ENCODE measurements at regions not wholly inside any gene's neighbourhood (a gene's known extent, or its start where the extent isn't known, plus 50 kb on each side); places are given as distances from the start of the nearest gene placed in this dataset.
"Not testable (repeated sequence)": the region's sequence is repeated elsewhere in the genome, so short reads cannot be mapped to it uniquely, and the experiment has no call there.

DNA sequence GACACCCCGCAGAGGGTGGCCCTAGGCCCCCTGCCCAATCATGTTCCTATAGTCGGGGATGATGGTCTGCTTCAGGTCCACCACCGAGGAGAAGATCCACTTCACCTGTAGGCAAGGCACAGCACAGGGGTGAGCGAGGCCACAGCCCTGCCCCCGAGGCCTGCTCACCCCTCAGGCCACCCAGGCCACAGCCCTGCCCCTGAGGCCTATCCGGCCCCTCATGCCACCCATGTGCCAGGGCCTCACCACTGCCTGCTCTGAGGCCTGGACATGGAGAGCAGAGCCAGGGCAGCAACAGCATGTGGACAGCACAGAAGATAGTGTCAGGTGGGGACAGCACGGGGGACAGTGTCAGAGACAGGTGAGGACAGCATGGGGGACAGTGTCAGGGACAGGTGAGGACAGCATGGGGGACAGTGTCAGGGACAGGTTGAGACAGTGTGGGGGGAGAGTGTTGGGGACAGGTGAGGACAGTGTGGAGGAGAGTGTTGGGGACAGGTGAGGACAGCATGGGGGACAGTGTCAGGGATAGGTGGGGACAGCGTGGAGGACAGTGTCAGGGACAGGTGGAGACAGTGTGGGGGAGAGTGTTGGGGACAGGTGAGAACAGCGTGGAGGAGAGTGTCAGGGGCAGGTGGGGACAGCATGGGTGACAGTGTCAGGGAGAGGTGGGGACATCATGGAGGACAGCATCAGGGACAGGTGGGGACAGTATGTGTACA, 239.7 kb downstream of the TMEM121 start:
- Histone ChIP-seq H3K79me2 (ENCODE audit: insufficient read depth) (no peaks in the 10 kb centered on the region), H3F3A (ENCODE audit: insufficient read depth) (no peaks in the 10 kb centered on the region), H2AFZ (no peak overlapping the region), H3K36me3 (ENCODE audit: low read depth) (no peaks in the 10 kb centered on the region), H3K27me3 (replicated peaks; ENCODE audit: insufficient read depth) (no peaks in the 10 kb centered on the region), H3K4me2 (ENCODE audit: unreplicated experiment) (no peak overlapping the region), H3K4me1 (ENCODE audit: insufficient read depth) (no peaks in the 10 kb centered on the region), H3K9ac (no peak overlapping the region), H3K27ac (no peak overlapping the region), H4K20me1 (ENCODE audit: insufficient read depth) (no peaks in the 10 kb centered on the region), H3K4me3 (no peak overlapping the region), H3K9me3 (ENCODE audit: low read depth) (no peaks in the 10 kb centered on the region), H3K9me2 (ENCODE audit: insufficient read depth) (no peaks in the 10 kb centered on the region)
- no peak for DNase-seq
- in situ Hi-C loops (cut with MboI) = no loop called here
- no peak for TF ChIP-seq EZH2 (IDR thresholded peaks at IDR 0.05; ENCODE audit: insufficient read depth, poor library complexity, severe bottlenecking)
- no peak for TF ChIP-seq EZH2phosphoT487 (IDR thresholded peaks at IDR 0.05; ENCODE audit: insufficient read depth, low read depth)
- WGBS, 2 experiments (ENCODE audit: low coverage in 1 of 2, low lambda C conversion rate in 2 of 2, missing lambda C conversion rate in 2 of 2) = 24 to 25% methylated on average over 6 to 7 of the region's 9 CpGs

DNA sequence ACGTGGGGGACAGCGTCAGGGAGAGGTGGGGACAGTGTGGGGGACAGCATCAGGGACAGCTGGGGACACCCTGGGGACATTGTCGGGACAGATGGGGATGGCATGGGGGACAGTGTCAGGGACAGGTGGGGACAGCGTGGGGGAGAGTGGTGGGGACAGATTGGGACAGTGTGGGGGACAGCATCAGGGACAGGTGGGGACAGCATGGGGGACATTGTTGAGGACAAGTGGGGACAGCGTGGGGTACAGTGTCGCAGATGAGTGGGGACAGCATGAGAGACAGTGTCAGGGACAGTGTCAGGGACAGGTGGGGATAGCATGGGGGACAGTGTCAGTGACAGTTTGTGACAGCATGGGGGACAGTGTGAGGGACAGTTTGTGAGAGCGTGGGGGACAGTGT, 240.9 kb downstream of the TMEM121 start:
- H3K27me3 ChIP-seq (replicated peaks; ENCODE audit: insufficient read depth) = no peaks in the 10 kb centered on the region
- no peaks in the 10 kb centered on the region for H3K36me3 ChIP-seq (ENCODE audit: low read depth)
- in situ Hi-C loops (cut with MboI) = no loop called here
- no peak overlapping the region for H3K9ac ChIP-seq
- H4K20me1 ChIP-seq (ENCODE audit: insufficient read depth) = no peaks in the 10 kb centered on the region
- 42 to 55% methylated on average over 1 to 7 of the region's 7 CpGs for WGBS, 2 experiments (ENCODE audit: low coverage in 1 of 2, low lambda C conversion rate in 2 of 2, missing lambda C conversion rate in 2 of 2)
- no peak overlapping the region for H3K4me3 ChIP-seq
- H3K9me2 ChIP-seq (ENCODE audit: insufficient read depth) = no peaks in the 10 kb centered on the region
- no peak overlapping the region for H3K27ac ChIP-seq
- DNase-seq = no peak
- no peaks in the 10 kb centered on the region for H3K79me2 ChIP-seq (ENCODE audit: insufficient read depth)
- no peak for TF ChIP-seq EZH2 (IDR thresholded peaks at IDR 0.05; ENCODE audit: insufficient read depth, poor library complexity, severe bottlenecking)
- TF ChIP-seq EZH2phosphoT487 (IDR thresholded peaks at IDR 0.05; ENCODE audit: insufficient read depth, low read depth) = no peak
- no peaks in the 10 kb centered on the region for H3K4me1 ChIP-seq (ENCODE audit: insufficient read depth)
- no peak overlapping the region for H3K4me2 ChIP-seq (ENCODE audit: unreplicated experiment)
- H3K9me3 ChIP-seq (ENCODE audit: low read depth) = no peaks in the 10 kb centered on the region
- no peak overlapping the region for H2AFZ ChIP-seq
- H3F3A ChIP-seq (ENCODE audit: insufficient read depth) = no peaks in the 10 kb centered on the region

DNA sequence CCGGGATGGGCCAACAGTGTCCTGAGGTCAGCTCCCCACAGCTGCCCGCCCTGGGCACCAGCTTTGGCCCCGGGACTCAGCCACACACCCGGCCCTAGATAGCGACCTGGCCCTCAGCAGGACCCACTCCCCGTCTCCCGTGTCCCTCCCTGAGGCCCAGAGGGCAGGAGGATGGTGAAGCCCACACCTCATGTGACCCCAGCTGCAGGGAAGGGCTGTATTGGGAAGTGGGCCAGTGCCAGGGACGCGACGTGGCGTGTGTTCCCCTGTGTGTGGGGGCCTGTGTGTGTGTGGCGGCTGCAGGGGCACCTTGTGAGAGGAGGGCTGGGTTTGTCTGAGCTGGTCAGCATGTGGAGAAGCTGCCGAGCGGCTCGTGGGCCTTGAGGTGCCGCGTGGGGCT, 241.7 kb downstream of the TMEM121 start:
- H3K36me3 ChIP-seq (ENCODE audit: low read depth); H3K27ac ChIP-seq; H3K4me2 ChIP-seq (ENCODE audit: unreplicated experiment); H3K4me3 ChIP-seq; H3K9me3 ChIP-seq (ENCODE audit: low read depth); H3K79me2 ChIP-seq (ENCODE audit: insufficient read depth); H3K9me2 ChIP-seq (ENCODE audit: insufficient read depth); H2AFZ ChIP-seq; DNase-seq; in situ Hi-C loops (cut with MboI); H3K4me1 ChIP-seq (ENCODE audit: insufficient read depth); H3K27me3 ChIP-seq (replicated peaks; ENCODE audit: insufficient read depth); H4K20me1 ChIP-seq (ENCODE audit: insufficient read depth); H3K9ac ChIP-seq; H3F3A ChIP-seq (ENCODE audit: insufficient read depth): not testable (repeated sequence)
- WGBS, 2 experiments (ENCODE audit: low coverage in 1 of 2, low lambda C conversion rate in 2 of 2, missing lambda C conversion rate in 2 of 2) = 60 to 67% methylated on average over 11 to 17 of the region's 17 CpGs

DNA sequence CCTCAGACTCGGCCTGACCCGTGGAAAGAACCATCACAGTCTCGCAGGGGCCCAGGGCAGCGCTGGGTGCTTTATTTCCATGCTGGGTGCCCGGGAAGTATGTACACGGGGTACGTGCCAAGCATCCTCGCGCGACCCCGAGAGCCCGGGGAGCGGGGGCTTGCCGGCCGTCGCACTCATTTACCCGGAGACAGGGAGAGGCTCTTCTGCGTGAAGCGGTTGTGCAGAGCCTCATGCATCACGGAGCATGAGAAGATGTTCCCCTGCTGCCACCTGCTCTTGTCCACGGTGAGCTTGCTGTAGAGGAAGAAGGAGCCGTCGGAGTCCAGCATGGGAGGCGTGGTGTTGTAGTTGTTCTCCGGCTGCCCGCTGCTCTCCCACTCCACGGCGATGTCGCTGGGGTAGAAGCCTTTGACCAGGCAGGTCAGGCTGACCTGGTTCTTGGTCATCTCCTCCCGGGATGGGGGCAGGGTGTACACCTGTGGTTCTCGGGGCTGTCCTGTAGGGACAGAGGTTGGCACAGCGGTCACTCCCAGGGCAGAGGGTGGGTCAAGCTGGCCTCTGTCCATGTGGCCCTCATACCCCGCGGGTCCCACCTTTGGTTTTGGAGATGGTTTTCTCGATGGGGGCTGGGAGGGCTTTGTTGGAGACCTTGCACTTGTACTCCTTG, 242.8 kb downstream of the TMEM121 start:
- H3K9ac ChIP-seq; H3K79me2 ChIP-seq (ENCODE audit: insufficient read depth); H3K4me1 ChIP-seq (ENCODE audit: insufficient read depth); H3K9me2 ChIP-seq (ENCODE audit: insufficient read depth); H3F3A ChIP-seq (ENCODE audit: insufficient read depth); H3K4me2 ChIP-seq (ENCODE audit: unreplicated experiment); H3K36me3 ChIP-seq (ENCODE audit: low read depth); H3K9me3 ChIP-seq (ENCODE audit: low read depth); DNase-seq; H3K27me3 ChIP-seq (replicated peaks; ENCODE audit: insufficient read depth); in situ Hi-C loops (cut with MboI); H3K4me3 ChIP-seq; H3K27ac ChIP-seq; H2AFZ ChIP-seq; H4K20me1 ChIP-seq (ENCODE audit: insufficient read depth): not testable (repeated sequence)
- 68 to 69% methylated on average over 13 to 32 of the region's 35 CpGs for WGBS, 2 experiments (ENCODE audit: low coverage in 1 of 2, low lambda C conversion rate in 2 of 2, missing lambda C conversion rate in 2 of 2)

DNA sequence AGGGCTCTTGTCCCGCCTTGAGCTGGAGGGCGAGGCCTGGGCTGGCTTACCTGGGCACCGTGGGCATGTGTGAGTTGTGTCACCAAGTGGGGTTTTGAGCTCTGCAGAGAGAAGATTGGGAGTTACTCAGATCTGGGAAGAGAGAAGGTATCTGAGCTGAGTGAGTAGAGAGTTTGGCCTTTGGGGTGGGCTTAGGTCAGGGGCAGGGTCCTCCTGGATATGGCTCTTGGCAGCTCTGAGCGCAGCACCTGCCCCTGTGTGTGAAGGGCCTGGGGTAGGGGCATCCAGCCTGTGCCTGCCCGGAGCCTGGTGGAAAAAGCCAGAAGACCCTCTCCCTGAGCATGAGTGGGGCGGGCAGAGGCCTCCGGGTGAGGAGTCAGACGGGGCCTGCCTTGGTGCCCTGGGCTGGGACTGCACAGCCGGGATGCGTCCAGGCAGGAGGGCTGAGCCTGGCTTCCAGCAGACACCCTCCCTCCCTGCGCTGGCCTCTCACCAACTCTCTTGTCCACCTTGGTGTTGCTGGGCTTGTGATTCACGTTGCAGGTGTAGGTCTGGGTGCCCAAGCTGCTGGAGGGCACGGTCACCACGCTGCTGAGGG, 244.3 kb downstream of the TMEM121 start:
- 28 to 30% methylated on average over 14 of the region's 14 CpGs for WGBS, 2 experiments (ENCODE audit: low coverage in 1 of 2, low lambda C conversion rate in 2 of 2, missing lambda C conversion rate in 2 of 2)
- H3K27me3 ChIP-seq (replicated peaks; ENCODE audit: insufficient read depth); H3K9ac ChIP-seq; H3K4me3 ChIP-seq; H3K27ac ChIP-seq; H3K79me2 ChIP-seq (ENCODE audit: insufficient read depth); H4K20me1 ChIP-seq (ENCODE audit: insufficient read depth); H2AFZ ChIP-seq; H3K4me2 ChIP-seq (ENCODE audit: unreplicated experiment); H3K36me3 ChIP-seq (ENCODE audit: low read depth); H3K9me2 ChIP-seq (ENCODE audit: insufficient read depth); H3K9me3 ChIP-seq (ENCODE audit: low read depth); H3F3A ChIP-seq (ENCODE audit: insufficient read depth); in situ Hi-C loops (cut with MboI); DNase-seq; H3K4me1 ChIP-seq (ENCODE audit: insufficient read depth): not testable (repeated sequence)

DNA sequence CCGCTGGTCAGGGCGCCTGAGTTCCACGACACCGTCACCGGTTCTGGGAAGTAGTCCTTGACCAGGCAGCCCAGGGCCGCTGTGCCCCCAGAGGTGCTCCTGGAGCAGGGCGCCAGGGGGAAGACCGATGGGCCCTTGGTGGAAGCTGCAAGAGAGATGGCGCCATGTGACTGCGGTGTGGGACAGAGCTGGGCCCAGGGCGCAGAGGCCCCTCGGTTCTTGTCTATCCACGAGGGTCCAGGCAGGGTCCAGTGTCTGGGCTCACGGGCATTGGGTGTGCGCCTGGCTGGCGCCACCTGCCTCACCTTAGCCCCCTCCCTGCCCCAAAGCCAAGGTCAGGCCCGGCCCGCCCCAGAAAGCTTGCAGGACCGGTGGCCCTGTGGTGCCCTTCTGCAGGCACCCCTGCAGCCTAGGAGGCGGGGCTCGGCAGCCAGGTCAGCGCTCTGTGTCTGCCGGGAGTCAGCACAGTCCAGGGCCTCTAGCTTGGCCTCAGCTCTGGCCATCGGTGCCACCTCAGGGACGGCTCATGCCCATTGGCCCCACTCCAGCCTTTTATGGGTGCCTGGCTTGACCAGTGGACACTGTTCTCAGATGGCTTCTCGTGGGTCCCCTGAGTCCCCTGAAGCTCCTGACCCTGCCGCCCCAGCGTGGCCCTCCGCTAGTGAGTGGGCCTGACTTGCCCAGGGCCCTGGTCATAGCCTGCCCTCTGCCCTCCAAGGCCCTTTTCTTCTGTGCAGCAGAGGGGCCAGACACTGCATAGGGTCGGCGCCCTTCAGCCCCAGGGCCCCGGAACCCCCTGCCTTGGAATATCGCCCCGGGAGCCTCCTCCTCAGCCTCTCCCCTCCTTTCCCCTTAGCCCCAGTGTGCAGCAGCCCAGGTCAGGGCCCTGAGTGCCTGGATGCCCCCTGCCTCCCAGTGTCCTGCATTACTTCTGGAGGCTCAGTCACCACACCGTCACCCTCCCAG, 245.2 kb downstream of the TMEM121 start:
- H3F3A ChIP-seq (ENCODE audit: insufficient read depth); H3K27me3 ChIP-seq (replicated peaks; ENCODE audit: insufficient read depth); H3K4me1 ChIP-seq (ENCODE audit: insufficient read depth); H2AFZ ChIP-seq; H3K9ac ChIP-seq; H3K9me3 ChIP-seq (ENCODE audit: low read depth); H3K4me2 ChIP-seq (ENCODE audit: unreplicated experiment); DNase-seq; H3K27ac ChIP-seq; H3K9me2 ChIP-seq (ENCODE audit: insufficient read depth); H4K20me1 ChIP-seq (ENCODE audit: insufficient read depth); H3K36me3 ChIP-seq (ENCODE audit: low read depth); in situ Hi-C loops (cut with MboI); H3K79me2 ChIP-seq (ENCODE audit: insufficient read depth); H3K4me3 ChIP-seq: not testable (repeated sequence)
- 32 to 60% methylated on average over 12 to 26 of the region's 35 CpGs for WGBS, 2 experiments (ENCODE audit: low coverage in 1 of 2, low lambda C conversion rate in 2 of 2, missing lambda C conversion rate in 2 of 2)
